RWPE1 (cell line): ENCODE measurements at regions not wholly inside any gene's neighbourhood (a gene's known extent, or its start where the extent isn't known, plus 50 kb on each side); places are given as distances from the start of the nearest gene placed in this dataset.
"Not testable (repeated sequence)": the region's sequence is repeated elsewhere in the genome, so short reads cannot be mapped to it uniquely, and the experiment has no call there.

Experiments
- CTCF ChIA-PET: fragments of 350-600 bp; sonication (Branson Sonifier 250); formaldehyde crosslinking; extraction: SDS; loops from one replicate; lab custom pipeline; 2021; lab: Yijun Ruan, JAX
- POLR2A ChIA-PET: fragments of 400-600 bp; formaldehyde crosslinking; extraction: SDS; loops from one replicate; lab custom pipeline; 2020; ENCODE audit warnings: antibody characterized with exemption; ENCODE audit not compliant: low non-redundant PET; lab: Yijun Ruan, JAX
- DNase-seq: peaks from one replicate; pipeline ENCODE4 v3.0.0; 2012; ENCODE audit warnings: low spot score
- H3K27ac ChIP-seq: fragments of 450-650 bp; 2 replicates; pipeline ENCODE4 v1.5.1; 2017
- CTCF ChIP-seq: fragments of 450-650 bp; conservative IDR thresholded peaks from 2 replicates; pipeline ENCODE4 v1.5.1; 2017; ENCODE audit warnings: low read depth, mild to moderate bottlenecking

GRCh38 chr18:4528405-4528804 is 73.3 kb upstream of the DLGAP1 start:
- ChIA-PET POLR2A (no interaction called here), CTCF (interaction anchor here (0.6 kb wide), 1 partner anchor 708 kb away, joined by 3 read pairs; no protein-coding TSS in a partner anchor)
- H3K27ac ChIP-seq, result no peak overlapping the region
- TF ChIP-seq CTCF, result no peak
- DNase-seq, result no peak

- DNase-seq, POLR2A ChIA-PET, H3K27ac ChIP-seq, CTCF ChIA-PET: not testable (repeated sequence)
Observed at GRCh38 chr18:4527826-4528225, 72.7 kb upstream of the DLGAP1 start.

GRCh38 chr18:4524096-4524495 is 69.0 kb upstream of the DLGAP1 start:
- ChIA-PET CTCF (no interaction called here), POLR2A (no interaction called here)
- no peak for TF ChIP-seq CTCF
- DNase-seq, result no peak
- H3K27ac ChIP-seq, result no peak overlapping the region

- ChIA-PET CTCF (no interaction called here), POLR2A (no interaction called here)
- no peak for DNase-seq
- no peak overlapping the region for H3K27ac ChIP-seq
- TF ChIP-seq CTCF, result no peak
Observed at GRCh38 chr18:4511166-4511565, 56.1 kb upstream of the DLGAP1 start.

GRCh38 chr18:4510711-4511110 is 55.6 kb upstream of the DLGAP1 start:
- no peak for DNase-seq
- CTCF ChIA-PET, result no interaction called here
- TF ChIP-seq CTCF, result no peak
- POLR2A ChIA-PET, result no interaction called here
- no peak overlapping the region for H3K27ac ChIP-seq

- ChIA-PET CTCF (no interaction called here), POLR2A (no interaction called here)
- no peak for TF ChIP-seq CTCF
- no peak overlapping the region for H3K27ac ChIP-seq
- DNase-seq, result no peak
Observed at GRCh38 chr18:4510160-4510559, 55.1 kb upstream of the DLGAP1 start.
